ENCODE measurements at regions not wholly inside any gene's neighbourhood (a gene's known extent, or its start where the extent isn't known, plus 50 kb on each side); places are given as distances from the start of the nearest gene placed in this dataset.

- no peak for TF ChIP-seq CTCF (IDR thresholded peaks at IDR 0.05)
- TF ChIP-seq ZFX (IDR thresholded peaks at IDR 0.05; ENCODE audit: borderline replicate concordance): no peak
Measured at GRCh38 chr5:93164690-93165089, 416.3 kb downstream of the NR2F1-AS1 start.
